ENCODE measurements at regions not wholly inside any gene's neighbourhood (a gene's known extent, or its start where the extent isn't known, plus 50 kb on each side); places are given as distances from the start of the nearest gene placed in this dataset.

- 50 to 53% methylated on average over 4 of the region's 4 CpGs for WGBS, 2 donors
- no peaks in the 10 kb centered on the region for H3K36me3 ChIP-seq (ENCODE audit: control insufficient read depth in 4 of 4, insufficient read depth in 4 of 4, low read length in 4 of 4)
- no peaks in the 10 kb centered on the region for H3K4me1 ChIP-seq (ENCODE audit: control insufficient read depth in 5 of 5, insufficient read depth in 5 of 5, low read length in 5 of 5)
- DNase-seq: no peak
- no peaks in the 10 kb centered on the region for H3K27me3 ChIP-seq (ENCODE audit: control insufficient read depth in 3 of 3, insufficient read depth in 3 of 3, low read length in 2 of 3)
- TF ChIP-seq CTCF (IDR thresholded peaks at IDR 0.05; ENCODE audit: control extremely low read depth, extremely low read depth): no peak
- no peak for ATAC-seq (ENCODE audit: insufficient read depth, low FRiP score)
- H3K9me3 ChIP-seq (ENCODE audit: control insufficient read depth in 4 of 4, insufficient read depth in 3 of 4, low read length in 3 of 4): no peaks in the 10 kb centered on the region
- H3K9ac ChIP-seq (ENCODE audit: insufficient read depth in 1 of 2, low read length in 2 of 2): no peak overlapping the region
- H3K4me3 ChIP-seq: no peak overlapping the region
- no peak overlapping the region for H3K27ac ChIP-seq (ENCODE audit: low read depth in 1 of 2, low read length in 1 of 2)
Observed at GRCh38 chr9:26061948-26062575, 383.8 kb upstream of the TUSC1 start.

- Histone ChIP-seq H3K4me1 (ENCODE audit: control insufficient read depth in 5 of 5, insufficient read depth in 5 of 5, low read length in 5 of 5) (no peaks in the 10 kb centered on the region), H3K9ac (ENCODE audit: insufficient read depth in 1 of 2, low read length in 2 of 2) (no peak overlapping the region), H3K9me3 (ENCODE audit: control insufficient read depth in 4 of 4, insufficient read depth in 3 of 4, low read length in 3 of 4) (no peaks in the 10 kb centered on the region), H3K27me3 (ENCODE audit: control insufficient read depth in 3 of 3, insufficient read depth in 3 of 3, low read length in 2 of 3) (no peaks in the 10 kb centered on the region), H3K4me3 (no peak overlapping the region), H3K36me3 (ENCODE audit: control insufficient read depth in 4 of 4, insufficient read depth in 4 of 4, low read length in 4 of 4) (no peaks in the 10 kb centered on the region), H3K27ac (ENCODE audit: low read depth in 1 of 2, low read length in 1 of 2) (no peak overlapping the region)
- TF ChIP-seq CTCF (IDR thresholded peaks at IDR 0.05; ENCODE audit: control extremely low read depth, extremely low read depth): no peak
- ATAC-seq (ENCODE audit: insufficient read depth, low FRiP score) (no peak), DNase-seq (no peak)
- WGBS, 2 donors: 44 to 54% methylated on average over 1 of the region's 1 CpG
Observed at GRCh38 chr9:26058111-26058895, 380.1 kb upstream of the TUSC1 start.

GRCh38 chr9:26057050-26057449 is 378.8 kb upstream of the TUSC1 start:
- Histone ChIP-seq H3K4me1 (ENCODE audit: control insufficient read depth in 5 of 5, insufficient read depth in 5 of 5, low read length in 5 of 5) (no peaks in the 10 kb centered on the region), H3K9me3 (ENCODE audit: control insufficient read depth in 4 of 4, insufficient read depth in 3 of 4, low read length in 3 of 4) (no peaks in the 10 kb centered on the region), H3K4me3 (no peak overlapping the region), H3K27ac (ENCODE audit: low read depth in 1 of 2, low read length in 1 of 2) (no peak overlapping the region), H3K27me3 (ENCODE audit: control insufficient read depth in 3 of 3, insufficient read depth in 3 of 3, low read length in 2 of 3) (no peaks in the 10 kb centered on the region), H3K9ac (ENCODE audit: insufficient read depth in 1 of 2, low read length in 2 of 2) (no peak overlapping the region), H3K36me3 (ENCODE audit: control insufficient read depth in 4 of 4, insufficient read depth in 4 of 4, low read length in 4 of 4) (no peaks in the 10 kb centered on the region)
- ATAC-seq (ENCODE audit: insufficient read depth, low FRiP score) (no peak), DNase-seq (no peak)
- TF ChIP-seq CTCF (IDR thresholded peaks at IDR 0.05; ENCODE audit: control extremely low read depth, extremely low read depth): no peak
- 66 to 73% methylated on average over 3 of the region's 3 CpGs for WGBS, 2 donors

Data from lung (tissue), 11 donors.